B cell (primary cell): ENCODE measurements at regions not wholly inside any gene's neighbourhood (a gene's known extent, or its start where the extent isn't known, plus 50 kb on each side); places are given as distances from the start of the nearest gene placed in this dataset.

Experiments
- ATAC-seq: fragments of 200-7000 bp; cut with Tn5 transposase; one replicate; pipeline ENCODE4 v1.10.0; 2021; ENCODE audit warnings: low read depth, mild to moderate bottlenecking, moderate number of reproducible peaks, moderate library complexity
- CTCF ChIA-PET: fragments of 350-600 bp; sonication (Branson Sonifier 250); formaldehyde crosslinking; loops from one replicate; lab custom pipeline; 2021; ENCODE audit warnings: antibody characterized with exemption, inconsistent platforms; lab: Charles Lee
- POLR2A ChIA-PET: fragments of 350-600 bp; sonication (Branson Sonifier 250); formaldehyde crosslinking; loops from one replicate; lab custom pipeline; 2021; ENCODE audit warnings: antibody characterized with exemption; lab: Charles Lee
- DNase-seq: peaks from one replicate; pipeline ENCODE4 v3.0.0; 2013
- H2AFZ ChIP-seq: 2 replicates; pipeline ENCODE4 v1.6.1; 2012; ENCODE audit warnings: mild to moderate bottlenecking, low read depth, low read length; ENCODE audit not compliant: insufficient read depth, poor library complexity, severe bottlenecking
- H3K27ac ChIP-seq, 2 donors: 1 replicate in 1 of 2; 2 replicates in 1 of 2; pipeline ENCODE4 v1.5.1; 2012 to 2013; ENCODE audit warnings: low read length in 2 of 2, mild to moderate bottlenecking in 2 of 2, moderate library complexity in 1 of 2
- H3K27me3 ChIP-seq, 4 experiments: fragments of 200-600 bp in 1 of 4; sonication (generic) in 1 of 4; replicated peaks in 1 of 4; 1 replicate in 2 of 4; 2 replicates in 2 of 4; pipeline versions ENCODE4 v1.6.1 to v1.7.0; 2013 to 2016; ENCODE audit warnings: low read length in 3 of 4, mild to moderate bottlenecking in 2 of 4, mixed read lengths in 1 of 4, moderate library complexity in 1 of 4; ENCODE audit not compliant: insufficient read depth in 4 of 4, control insufficient read depth in 3 of 4; ENCODE audit errors: control extremely low read depth in 1 of 4
- H3K36me3 ChIP-seq, 2 experiments: replicated peaks in 1 of 2; 1 replicate in 1 of 2; 2 replicates in 1 of 2; pipeline versions ENCODE4 v1.6.1 to v1.7.1; 2013; ENCODE audit warnings: low read length in 1 of 2; ENCODE audit not compliant: insufficient read depth in 2 of 2, control insufficient read depth in 1 of 2; ENCODE audit errors: control extremely low read depth in 1 of 2, extremely low read depth in 1 of 2
- H3K4me1 ChIP-seq, 2 donors: fragments of 200-600 bp in 1 of 2; sonication (generic) in 1 of 2; 1 replicate in 1 of 2; 2 replicates in 1 of 2; pipeline versions ENCODE4 v1.5.1 to v1.6.1; 2013 to 2017; ENCODE audit warnings: low read length in 2 of 2; ENCODE audit not compliant: control insufficient read depth in 2 of 2, insufficient read depth in 2 of 2
- H3K4me2 ChIP-seq: replicated peaks from 2 replicates; pipeline ENCODE3; 2012; ENCODE audit warnings: mild to moderate bottlenecking, low read depth, low read length; ENCODE audit not compliant: poor library complexity, severe bottlenecking
- H3K4me3 ChIP-seq, 5 experiments: fragments of 200-600 bp in 1 of 5; sonication (generic) in 1 of 5; 1 replicate in 3 of 5; 2 replicates in 2 of 5; pipeline versions ENCODE4 v1.5.1 to v1.7.0; 2011 to 2016; ENCODE audit warnings: low read length in 4 of 5, mild to moderate bottlenecking in 4 of 5, low read depth in 2 of 5, control low read depth in 1 of 5, moderate library complexity in 1 of 5; ENCODE audit not compliant: insufficient read depth in 1 of 5; ENCODE audit errors: control extremely low read depth in 1 of 5, extremely low read depth in 1 of 5
- H3K79me2 ChIP-seq: fragments of 200-600 bp; sonication (generic); one replicate; pipeline ENCODE4 v1.6.0; 2016; ENCODE audit warnings: low read length; ENCODE audit not compliant: control insufficient read depth, insufficient read depth
- H3K9ac ChIP-seq: fragments of 200-600 bp; sonication (generic); 2 replicates; pipeline ENCODE4 v1.6.1; 2017; ENCODE audit warnings: mild to moderate bottlenecking, low read length, moderate library complexity
- H3K9me3 ChIP-seq, 3 donors: one replicate each; pipeline versions ENCODE4 v1.6.1 to v1.7.1; 2013; ENCODE audit warnings: low read length in 2 of 3; ENCODE audit not compliant: control insufficient read depth in 2 of 3, insufficient read depth in 1 of 3; ENCODE audit errors: control extremely low read depth in 1 of 3
- H4K20me1 ChIP-seq: 2 replicates; pipeline ENCODE4 v1.6.0; 2012; ENCODE audit warnings: mild to moderate bottlenecking, low read length; ENCODE audit not compliant: insufficient read depth, control insufficient read depth, poor library complexity, severe bottlenecking
- H3K27ac Mint-ChIP-seq: one replicate; pipeline ENCODE4 v1.8.0; 2021; ENCODE audit warnings: mixed read lengths
- H3K27me3 Mint-ChIP-seq: one replicate; pipeline ENCODE4 v1.8.0; 2021; ENCODE audit warnings: mixed read lengths
- H3K4me1 Mint-ChIP-seq: one replicate; pipeline ENCODE4 v1.8.0; 2021; ENCODE audit warnings: mixed read lengths
- H3K4me3 Mint-ChIP-seq: one replicate; pipeline ENCODE4 v1.8.0; 2021; ENCODE audit warnings: mixed read lengths
- H3K9me3 Mint-ChIP-seq: one replicate; pipeline ENCODE4 v1.8.0; 2022; ENCODE audit warnings: mixed read lengths; ENCODE audit not compliant: insufficient read depth
- EZH2 ChIP-seq: IDR thresholded peaks from 2 replicates; pipeline ENCODE4 v1.6.1; 2012; ENCODE audit warnings: borderline replicate concordance, low read depth, mild to moderate bottlenecking, moderate library complexity, low read length; ENCODE audit not compliant: insufficient read depth, poor library complexity, severe bottlenecking
- WGBS: methylation state at CpG from one replicate; pipeline ENCODE4 v1.1.5; 2013; ENCODE audit warnings: missing lambda C conversion rate; ENCODE audit not compliant: insufficient coverage; 5-methylcytosine and 5-hydroxymethylcytosine counted together
- intact Hi-C: fragments of 100-400 bp; cut with micrococcal nuclease; formaldehyde crosslinking; loops from one replicate; pipeline ENCODE4 v1.10.0; 2022
- TF ChIP-seq, protein P1 (sequence below): fragments of 200-600 bp; IDR thresholded peaks from one replicate; pipeline ENCODE4 v1.8.0; 2022; ENCODE audit warnings: antibody characterized with exemption, mild to moderate bottlenecking

DNA sequence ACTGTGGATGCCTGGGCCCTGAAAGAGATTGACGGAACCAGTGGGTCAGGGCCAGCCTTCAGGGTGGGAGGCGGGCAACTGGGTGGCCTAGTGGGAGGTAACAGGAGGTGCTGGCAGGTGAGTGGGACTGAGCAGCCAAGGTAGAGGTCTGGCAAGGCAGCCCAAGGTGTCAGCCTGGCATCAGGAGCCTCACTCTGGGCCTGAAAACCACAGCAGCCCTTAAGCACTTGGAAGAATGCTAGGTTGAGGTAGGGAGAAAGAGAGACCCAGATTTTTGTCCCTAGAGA lies 315.8 kb upstream of the PRICKLE1 start:
- Histone ChIP-seq H3K27ac (no peak overlapping the region), H3K27me3 (no peaks in the 10 kb centered on the region), H3K79me2 (no peaks in the 10 kb centered on the region), H2AFZ (no peak overlapping the region), H3K9ac (no peak overlapping the region), H3K4me1 (no peaks in the 10 kb centered on the region), H3K36me3 (no peaks in the 10 kb centered on the region), H3K4me3 (no peak overlapping the region), H3K9me3 (peaks cover 0 to 9% (median 0%) of the 10 kb centered on the region in 3 donors), H3K4me2 (no peak overlapping the region), H4K20me1 (no peaks in the 10 kb centered on the region)
- intact Hi-C loops: no loop called here
- no peak overlapping the region for H3K27ac Mint-ChIP-seq
- H3K4me1 Mint-ChIP-seq: no peaks in the 10 kb centered on the region
- WGBS: 87% methylated on average over 2 of the region's 2 CpGs
- ChIA-PET CTCF (no interaction called here), POLR2A (no interaction called here)
- peaks cover 3% of the 10 kb centered on the region for H3K27me3 Mint-ChIP-seq
- H3K4me3 Mint-ChIP-seq: no peak overlapping the region
- TF ChIP-seq EZH2: no peak
- TF ChIP-seq, protein P1, sequence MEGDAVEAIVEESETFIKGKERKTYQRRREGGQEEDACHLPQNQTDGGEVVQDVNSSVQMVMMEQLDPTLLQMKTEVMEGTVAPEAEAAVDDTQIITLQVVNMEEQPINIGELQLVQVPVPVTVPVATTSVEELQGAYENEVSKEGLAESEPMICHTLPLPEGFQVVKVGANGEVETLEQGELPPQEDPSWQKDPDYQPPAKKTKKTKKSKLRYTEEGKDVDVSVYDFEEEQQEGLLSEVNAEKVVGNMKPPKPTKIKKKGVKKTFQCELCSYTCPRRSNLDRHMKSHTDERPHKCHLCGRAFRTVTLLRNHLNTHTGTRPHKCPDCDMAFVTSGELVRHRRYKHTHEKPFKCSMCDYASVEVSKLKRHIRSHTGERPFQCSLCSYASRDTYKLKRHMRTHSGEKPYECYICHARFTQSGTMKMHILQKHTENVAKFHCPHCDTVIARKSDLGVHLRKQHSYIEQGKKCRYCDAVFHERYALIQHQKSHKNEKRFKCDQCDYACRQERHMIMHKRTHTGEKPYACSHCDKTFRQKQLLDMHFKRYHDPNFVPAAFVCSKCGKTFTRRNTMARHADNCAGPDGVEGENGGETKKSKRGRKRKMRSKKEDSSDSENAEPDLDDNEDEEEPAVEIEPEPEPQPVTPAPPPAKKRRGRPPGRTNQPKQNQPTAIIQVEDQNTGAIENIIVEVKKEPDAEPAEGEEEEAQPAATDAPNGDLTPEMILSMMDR: no peak
- no peaks in the 10 kb centered on the region for H3K9me3 Mint-ChIP-seq
- DNase-seq: no peak
- ATAC-seq: no peak

DNA sequence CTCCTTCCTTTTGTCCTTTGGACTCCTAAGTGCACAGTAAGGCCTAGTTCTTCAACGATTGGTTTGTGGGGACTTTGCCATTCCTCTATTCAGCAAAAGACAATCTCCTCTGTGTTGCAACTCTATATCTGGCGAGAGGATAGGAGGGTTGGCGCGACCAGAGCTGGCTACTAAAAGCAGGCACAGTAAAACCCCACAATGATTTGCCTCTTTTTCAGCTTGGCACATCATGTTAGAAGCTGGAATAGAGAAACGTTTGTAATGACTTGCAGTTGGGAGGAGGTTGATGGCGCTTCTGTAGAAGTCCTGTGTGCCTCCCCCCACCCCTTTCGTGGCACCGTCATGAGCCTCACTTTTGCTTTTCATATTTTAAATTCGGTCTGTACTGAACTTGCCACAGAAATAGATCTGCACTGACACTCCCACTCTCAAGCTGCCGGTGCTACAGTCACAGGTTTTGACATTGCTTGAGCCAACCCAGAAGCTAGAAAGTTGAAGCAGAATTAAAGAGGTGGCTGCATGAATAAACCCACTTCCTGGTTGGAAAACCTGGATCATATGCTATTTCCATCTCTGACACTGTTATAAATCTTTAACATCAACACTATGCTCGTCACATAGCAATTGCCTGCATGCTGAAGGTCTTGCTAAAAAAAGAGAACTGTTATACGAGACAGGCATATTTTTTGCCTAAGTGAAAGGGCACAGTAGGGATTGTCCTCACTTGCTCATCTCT lies 315.3 kb upstream of the PRICKLE1 start:
- CTCF ChIA-PET: no interaction called here
- Histone ChIP-seq H3K9me3 (peaks cover 0 to 9% (median 0%) of the 10 kb centered on the region in 3 donors), H3K4me3 (no peak overlapping the region), H2AFZ (no peak overlapping the region), H3K4me1 (no peaks in the 10 kb centered on the region), H3K27ac (no peak overlapping the region), H3K36me3 (no peaks in the 10 kb centered on the region), H3K27me3 (no peaks in the 10 kb centered on the region), H3K9ac (no peak overlapping the region), H3K4me2 (no peak overlapping the region), H4K20me1 (no peaks in the 10 kb centered on the region), H3K79me2 (no peaks in the 10 kb centered on the region)
- peaks cover 3% of the 10 kb centered on the region for H3K27me3 Mint-ChIP-seq
- TF ChIP-seq EZH2: no peak
- TF ChIP-seq, protein P1: no peak
- ATAC-seq (no peak), DNase-seq (no peak)
- intact Hi-C loops: no loop called here
- POLR2A ChIA-PET: no interaction called here
- no peak overlapping the region for H3K4me3 Mint-ChIP-seq
- 52% methylated on average over 6 of the region's 12 CpGs for WGBS
- H3K27ac Mint-ChIP-seq: no peak overlapping the region
- H3K9me3 Mint-ChIP-seq: no peaks in the 10 kb centered on the region
- no peaks in the 10 kb centered on the region for H3K4me1 Mint-ChIP-seq
